RWPE1 (cell line): ENCODE measurements at regions not wholly inside any gene's neighbourhood (a gene's known extent, or its start where the extent isn't known, plus 50 kb on each side); places are given as distances from the start of the nearest gene placed in this dataset.

Source experiments
- CTCF ChIA-PET: fragments of 350-600 bp; sonication (Branson Sonifier 250); formaldehyde crosslinking; extraction: SDS; loops from one replicate; lab custom pipeline; 2021; lab: Yijun Ruan, JAX
- POLR2A ChIA-PET: fragments of 400-600 bp; formaldehyde crosslinking; extraction: SDS; loops from one replicate; lab custom pipeline; 2020; ENCODE audit warnings: antibody characterized with exemption; ENCODE audit not compliant: low non-redundant PET; lab: Yijun Ruan, JAX
- DNase-seq: peaks from one replicate; pipeline ENCODE4 v3.0.0; 2012; ENCODE audit warnings: low spot score
- H3K27ac ChIP-seq: fragments of 450-650 bp; 2 replicates; pipeline ENCODE4 v1.5.1; 2017
- CTCF ChIP-seq: fragments of 450-650 bp; conservative IDR thresholded peaks from 2 replicates; pipeline ENCODE4 v1.5.1; 2017; ENCODE audit warnings: low read depth, mild to moderate bottlenecking

GRCh38 chr14:98964171-98964570 is 307.8 kb downstream of the BCL11B start:
- POLR2A ChIA-PET = no interaction called here
- TF ChIP-seq CTCF = no peak
- no peak for DNase-seq
- CTCF ChIA-PET = interaction anchor here (0.7 kb wide), 1 partner anchor 124 kb away, joined by 3 read pairs; no protein-coding TSS in a partner anchor
- H3K27ac ChIP-seq = no peak overlapping the region

DNA sequence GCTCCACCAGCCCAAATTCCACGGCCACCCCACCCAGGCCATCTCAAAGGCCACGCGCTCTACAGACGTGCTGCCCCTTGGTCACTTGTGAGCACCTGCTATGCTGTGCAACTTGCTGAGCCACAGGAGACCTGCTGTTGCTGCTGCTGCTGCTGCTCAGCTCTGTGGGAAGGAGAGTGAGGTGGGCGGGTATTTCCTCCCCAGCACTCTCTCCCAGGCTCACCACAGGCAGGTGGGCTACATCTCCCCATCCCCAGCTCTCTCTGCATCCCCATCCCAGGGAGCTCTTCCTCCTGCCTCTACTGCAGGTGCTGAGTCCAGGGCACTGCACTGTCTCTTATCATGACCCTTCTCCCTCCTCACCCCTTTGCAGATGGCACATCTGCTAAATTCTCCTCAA is 306.9 kb downstream of the BCL11B start:
- TF ChIP-seq CTCF = no peak
- CTCF ChIA-PET = no interaction called here
- POLR2A ChIA-PET = no interaction called here
- H3K27ac ChIP-seq = no peak overlapping the region
- DNase-seq = no peak

- POLR2A ChIA-PET = no interaction called here
- CTCF ChIA-PET = no interaction called here
- no peak for DNase-seq
- H3K27ac ChIP-seq = no peak overlapping the region
- no peak for TF ChIP-seq CTCF
Observed at GRCh38 chr14:98966016-98966415, 306.0 kb downstream of the BCL11B start.

GRCh38 chr14:98966475-98967162 is 305.4 kb downstream of the BCL11B start:
- H3K27ac ChIP-seq = no peak overlapping the region
- ChIA-PET POLR2A (no interaction called here), CTCF (no interaction called here)
- DNase-seq = no peak
- no peak for TF ChIP-seq CTCF

GRCh38 chr14:98974113-98974512 is 297.9 kb downstream of the BCL11B start:
- POLR2A ChIA-PET = no interaction called here
- no peak for DNase-seq
- no peak for TF ChIP-seq CTCF
- CTCF ChIA-PET = no interaction called here
- H3K27ac ChIP-seq = no peak overlapping the region

GRCh38 chr14:98976271-98976670 is 295.7 kb downstream of the BCL11B start:
- no peak for DNase-seq
- ChIA-PET POLR2A (no interaction called here), CTCF (no interaction called here)
- no peak overlapping the region for H3K27ac ChIP-seq
- TF ChIP-seq CTCF = no peak
